H9 (cell line): ENCODE measurements at regions not wholly inside any gene's neighbourhood (a gene's known extent, or its start where the extent isn't known, plus 50 kb on each side); places are given as distances from the start of the nearest gene placed in this dataset.

Experiments
- DNase-seq: peaks from one replicate; pipeline ENCODE4 v3.0.0-alpha.2; 2017
- H2AFZ ChIP-seq: one replicate; pipeline ENCODE4 v1.6.1; 2013; ENCODE audit warnings: mild to moderate bottlenecking, low read length, control low read depth, moderate library complexity
- H2AK5ac ChIP-seq: 2 replicates; pipeline ENCODE4 v1.6.1; 2013; ENCODE audit warnings: low read length, control low read depth, mixed read lengths; ENCODE audit not compliant: insufficient read length
- H2BK120ac ChIP-seq: one replicate; pipeline ENCODE4 v1.6.1; 2013; ENCODE audit warnings: low read depth, mild to moderate bottlenecking, low read length, control low read depth, inconsistent platforms; ENCODE audit not compliant: poor library complexity, severe bottlenecking
- H2BK12ac ChIP-seq: 2 replicates; pipeline ENCODE4 v1.6.1; 2013; ENCODE audit warnings: low read length, control low read depth, mixed read lengths, low read depth; ENCODE audit not compliant: insufficient read length
- H2BK15ac ChIP-seq: 2 replicates; pipeline ENCODE4 v1.6.1; 2013; ENCODE audit warnings: low read depth, low read length, control low read depth
- H2BK20ac ChIP-seq: one replicate; pipeline ENCODE4 v1.6.1; 2013; ENCODE audit warnings: low read depth, mild to moderate bottlenecking, low read length, control low read depth, inconsistent platforms; ENCODE audit not compliant: poor library complexity, severe bottlenecking
- H2BK5ac ChIP-seq: 2 replicates; pipeline ENCODE4 v1.6.1; 2013; ENCODE audit warnings: low read length, control low read depth, mixed read lengths; ENCODE audit not compliant: insufficient read length
- H3K14ac ChIP-seq: 2 replicates; pipeline ENCODE4 v1.6.1; 2013; ENCODE audit warnings: low read length, control low read depth; ENCODE audit not compliant: insufficient read depth
- H3K18ac ChIP-seq: 2 replicates; pipeline ENCODE4 v1.6.1; 2013; ENCODE audit warnings: low read depth, mild to moderate bottlenecking, mixed read lengths, low read length, control low read depth; ENCODE audit not compliant: insufficient read length
- H3K23ac ChIP-seq: 2 replicates; pipeline ENCODE4 v1.6.1; 2013; ENCODE audit warnings: low read length, control low read depth, mixed read lengths, low read depth; ENCODE audit not compliant: insufficient read length
- H3K23me2 ChIP-seq: 2 replicates; pipeline ENCODE4 v1.6.1; 2013; ENCODE audit warnings: low read depth, mild to moderate bottlenecking, mixed read lengths, low read length, control low read depth; ENCODE audit not compliant: insufficient read length, poor library complexity, severe bottlenecking
- H3K27ac ChIP-seq: 2 replicates; pipeline ENCODE4 v1.5.1; 2013; ENCODE audit warnings: low read length, control low read depth, mixed read lengths, low read depth; ENCODE audit not compliant: insufficient read length
- H3K27me3 ChIP-seq: 2 replicates; pipeline ENCODE4 v1.6.1; 2013; ENCODE audit warnings: low read length, control low read depth, inconsistent platforms; ENCODE audit not compliant: insufficient read depth
- H3K4ac ChIP-seq: 2 replicates; pipeline ENCODE4 v1.6.1; 2013; ENCODE audit warnings: low read depth, mild to moderate bottlenecking, control low read depth, inconsistent platforms, low read length, moderate library complexity
- H3K4me1 ChIP-seq: 2 replicates; pipeline ENCODE4 v1.6.1; 2013; ENCODE audit warnings: low read length, control low read depth, inconsistent platforms; ENCODE audit not compliant: insufficient read depth
- H3K4me2 ChIP-seq: 2 replicates; pipeline ENCODE4 v1.6.1; 2013; ENCODE audit warnings: low read length, control low read depth, mixed read lengths; ENCODE audit not compliant: insufficient read length, insufficient read depth
- H3K56ac ChIP-seq: 2 replicates; pipeline ENCODE4 v1.6.1; 2013; ENCODE audit warnings: low read depth, mild to moderate bottlenecking, mixed read lengths, low read length, control low read depth; ENCODE audit not compliant: insufficient read length
- H3K79me1 ChIP-seq: 2 replicates; pipeline ENCODE4 v1.6.1; 2013; ENCODE audit warnings: low read depth, mild to moderate bottlenecking, moderate library complexity, low read length, control low read depth, inconsistent platforms; ENCODE audit not compliant: insufficient read depth, poor library complexity, severe bottlenecking
- H3K79me2 ChIP-seq: 2 replicates; pipeline ENCODE4 v1.6.1; 2013; ENCODE audit warnings: low read length, control low read depth, inconsistent platforms; ENCODE audit not compliant: insufficient read depth
- H3K9ac ChIP-seq: 2 replicates; pipeline ENCODE4 v1.6.1; 2013; ENCODE audit warnings: low read length, control low read depth, mixed read lengths; ENCODE audit not compliant: insufficient read length; ENCODE audit errors: extremely low read depth
- H3K9me3 ChIP-seq: one replicate; pipeline ENCODE4 v1.6.1; 2013; ENCODE audit warnings: low read depth, low read length, inconsistent platforms; ENCODE audit not compliant: control insufficient read depth
- H3T11ph ChIP-seq: one replicate; pipeline ENCODE4 v1.6.1; 2013; ENCODE audit warnings: mild to moderate bottlenecking, low read length, control low read depth, inconsistent platforms
- H4K20me1 ChIP-seq: one replicate; pipeline ENCODE4 v1.6.1; 2013; ENCODE audit not compliant: control insufficient read depth, insufficient read length, insufficient read depth
- H4K5ac ChIP-seq: 2 replicates; pipeline ENCODE4 v1.6.1; 2013; ENCODE audit warnings: low read depth, mild to moderate bottlenecking, mixed read lengths, low read length, control low read depth; ENCODE audit not compliant: insufficient read length
- H4K8ac ChIP-seq: replicated peaks from 2 replicates; pipeline ENCODE4 v1.6.1; 2013; ENCODE audit warnings: low read length, control low read depth, mixed read lengths, low read depth; ENCODE audit not compliant: insufficient read length
- H4K91ac ChIP-seq: 2 replicates; pipeline ENCODE4 v1.6.1; 2013; ENCODE audit warnings: low read depth, mild to moderate bottlenecking, moderate library complexity, mixed read lengths, low read length, control low read depth; ENCODE audit not compliant: insufficient read length
- H3K27ac Mint-ChIP-seq, 3 experiments: 2 replicates in 2 of 3; 3 replicates in 1 of 3; pipeline ENCODE4 v1.8.0; 2020 to 2021; ENCODE audit warnings: mixed read lengths in 3 of 3, mild to moderate bottlenecking in 1 of 3, moderate library complexity in 1 of 3
- H3K27me3 Mint-ChIP-seq: 2 replicates; pipeline ENCODE4 v1.8.0; 2021; ENCODE audit warnings: low read depth, mild to moderate bottlenecking, moderate library complexity, mixed read lengths
- H3K36me3 Mint-ChIP-seq, 3 experiments: 2 replicates in 2 of 3; 3 replicates in 1 of 3; pipeline ENCODE4 v1.8.0; 2020 to 2021; ENCODE audit warnings: low read depth in 3 of 3, mixed read lengths in 3 of 3; ENCODE audit not compliant: insufficient read depth in 1 of 3
- H3K4me1 Mint-ChIP-seq, 2 experiments: 2 replicates each; pipeline ENCODE4 v1.8.0; 2020; ENCODE audit warnings: mixed read lengths in 2 of 2
- H3K4me3 Mint-ChIP-seq, 2 experiments: 2 replicates in 1 of 2; 3 replicates in 1 of 2; pipeline ENCODE4 v1.8.0; 2020 to 2021; ENCODE audit warnings: mild to moderate bottlenecking in 2 of 2, mixed read lengths in 2 of 2, moderate library complexity in 1 of 2
- H3K9me3 Mint-ChIP-seq, 2 experiments: 2 replicates in 1 of 2; 3 replicates in 1 of 2; pipeline ENCODE4 v1.8.0; 2020; ENCODE audit warnings: mild to moderate bottlenecking in 2 of 2, mixed read lengths in 2 of 2, moderate library complexity in 1 of 2
- CTCF ChIP-seq: fragments of 200-600 bp; sonication (generic); conservative IDR thresholded peaks from 3 replicates; pipeline ENCODE4 v1.8.0; 2021; ENCODE audit warnings: antibody characterized with exemption, mild to moderate bottlenecking
- WGBS: extraction: QIAGEN DNeasy Blood & Tissue Kit; methylation state at CpG from one replicate; pipeline ENCODE4 v1.1.7; 2013; ENCODE audit warnings: missing lambda C conversion rate, low lambda C conversion rate, mixed read lengths; ENCODE audit not compliant: insufficient read length; ENCODE audit errors: extremely low coverage; 5-methylcytosine and 5-hydroxymethylcytosine counted together

- no peak for TF ChIP-seq CTCF
- Histone ChIP-seq H3K27ac (no peak overlapping the region), H3K4me2 (no peak overlapping the region), H2BK5ac (no peak overlapping the region), H2BK12ac (no peak overlapping the region), H3K4ac (no peak overlapping the region), H3K56ac (no peak overlapping the region), H3K9ac (no peak overlapping the region), H2BK120ac (no peak overlapping the region), H4K20me1 (no peaks in the 10 kb centered on the region), H3K14ac (no peak overlapping the region), H3K9me3 (no peaks in the 10 kb centered on the region), H4K5ac (no peak overlapping the region), H3K23me2 (no peaks in the 10 kb centered on the region), H2BK15ac (no peak overlapping the region), H3K23ac (no peak overlapping the region), H2AFZ (no peak overlapping the region), H4K8ac (no peak overlapping the region), H2BK20ac (no peak overlapping the region), H2AK5ac (no peak overlapping the region), H3T11ph (no peak overlapping the region), H3K18ac (no peak overlapping the region), H3K79me2 (no peaks in the 10 kb centered on the region), H3K4me1 (no peaks in the 10 kb centered on the region; the same call in 1 of the 2 replicates), H3K27me3 (no peaks in the 10 kb centered on the region), H4K91ac (no peak overlapping the region), H3K79me1 (no peaks in the 10 kb centered on the region)
- peaks cover 5 to 7% of the 10 kb centered on the region in 2 experiments; a peak in 3 of 4 replicates for H3K4me1 Mint-ChIP-seq
- H3K27ac Mint-ChIP-seq = no peak overlapping the region
- no peaks in the 10 kb centered on the region for H3K27me3 Mint-ChIP-seq
- no peak overlapping the region for H3K4me3 Mint-ChIP-seq
- no peaks in the 10 kb centered on the region for H3K36me3 Mint-ChIP-seq
- no peak for DNase-seq
- no peaks in the 10 kb centered on the region for H3K9me3 Mint-ChIP-seq
- WGBS = no CpG with 5 or more reads among the region's 2 CpGs
Observed at GRCh38 chr3:76402926-76403325, 617.6 kb upstream of the ZNF717 start.
